IPS-20b (cell line): ENCODE measurements at regions not wholly inside any gene's neighbourhood (a gene's known extent, or its start where the extent isn't known, plus 50 kb on each side); places are given as distances from the start of the nearest gene placed in this dataset.

Experiments used
- H3K27ac ChIP-seq: one replicate; pipeline ENCODE4 v1.5.1; 2013; ENCODE audit warnings: low read length
- H3K27me3 ChIP-seq: 2 replicates; pipeline ENCODE4 v1.6.1; 2013; ENCODE audit warnings: mild to moderate bottlenecking, low read length, inconsistent platforms; ENCODE audit not compliant: insufficient read depth
- H3K36me3 ChIP-seq: 2 replicates; pipeline ENCODE4 v1.6.1; 2013; ENCODE audit warnings: low read depth, mild to moderate bottlenecking, inconsistent platforms, low read length, moderate library complexity; ENCODE audit not compliant: insufficient read depth
- H3K4me1 ChIP-seq: 2 replicates; pipeline ENCODE4 v1.6.1; 2013; ENCODE audit warnings: mild to moderate bottlenecking, control low read depth, inconsistent platforms, low read length, moderate library complexity; ENCODE audit not compliant: insufficient read depth
- H3K4me3 ChIP-seq: 2 replicates; pipeline ENCODE4 v1.5.1; 2013; ENCODE audit warnings: mild to moderate bottlenecking, low read length, inconsistent platforms
- H3K9ac ChIP-seq: 2 replicates; pipeline ENCODE4 v1.6.1; 2013; ENCODE audit warnings: low read depth, mild to moderate bottlenecking, inconsistent platforms, low read length, moderate library complexity
- H3K9me3 ChIP-seq: 2 replicates; pipeline ENCODE4 v1.6.1; 2013; ENCODE audit warnings: mild to moderate bottlenecking, low read depth, low read length, inconsistent platforms; ENCODE audit not compliant: insufficient read depth

DNA sequence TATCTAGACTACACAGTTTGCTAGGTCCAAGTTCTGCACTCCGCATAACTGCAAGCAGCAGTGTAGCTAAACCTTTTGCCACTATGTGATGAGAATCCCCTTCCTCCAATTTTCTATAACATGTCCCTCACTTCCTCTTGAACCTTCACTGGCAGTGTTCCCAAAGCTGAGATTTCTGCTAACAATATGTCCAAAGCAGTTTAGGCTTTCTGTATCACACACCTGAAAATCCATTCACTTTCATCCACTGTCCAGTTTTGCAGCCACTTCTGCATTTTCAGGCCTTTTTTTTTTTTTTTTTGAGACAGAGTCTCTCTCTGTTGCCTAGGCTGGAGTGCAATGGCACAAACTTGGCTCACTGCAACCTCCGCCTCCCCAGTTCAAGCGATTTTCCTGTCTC, 111.1 kb downstream of the GADD45G start:
- no peaks in the 10 kb centered on the region for H3K9me3 ChIP-seq
- H3K27me3 ChIP-seq = no peaks in the 10 kb centered on the region
- no peaks in the 10 kb centered on the region for H3K36me3 ChIP-seq
- no peak overlapping the region for H3K9ac ChIP-seq
- H3K27ac ChIP-seq = no peak overlapping the region
- H3K4me1 ChIP-seq = no peaks in the 10 kb centered on the region
- no peak overlapping the region for H3K4me3 ChIP-seq

DNA sequence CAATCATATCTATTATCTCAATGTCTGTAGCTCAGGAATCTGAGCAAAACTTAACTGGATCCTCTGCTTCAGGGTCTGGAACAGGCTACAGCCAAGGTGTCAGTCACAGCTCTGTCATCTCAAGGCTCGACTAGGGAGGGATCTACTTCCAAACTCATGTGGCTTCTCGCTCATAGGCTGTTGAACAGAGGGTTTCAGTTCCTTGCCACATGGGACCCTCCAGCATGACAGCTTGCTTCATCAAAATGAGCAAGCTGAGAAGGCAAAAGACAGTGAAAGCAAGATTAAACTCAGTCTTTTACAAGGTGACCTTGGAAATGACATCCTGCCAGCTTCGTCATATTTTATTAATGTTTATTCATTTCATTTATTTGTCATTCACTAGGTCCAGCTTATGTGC, 111.7 kb downstream of the GADD45G start:
- Histone ChIP-seq H3K27ac (no peak overlapping the region), H3K9me3 (no peaks in the 10 kb centered on the region), H3K27me3 (no peaks in the 10 kb centered on the region), H3K4me3 (no peak overlapping the region), H3K4me1 (no peaks in the 10 kb centered on the region), H3K9ac (no peak overlapping the region), H3K36me3 (no peaks in the 10 kb centered on the region)

DNA sequence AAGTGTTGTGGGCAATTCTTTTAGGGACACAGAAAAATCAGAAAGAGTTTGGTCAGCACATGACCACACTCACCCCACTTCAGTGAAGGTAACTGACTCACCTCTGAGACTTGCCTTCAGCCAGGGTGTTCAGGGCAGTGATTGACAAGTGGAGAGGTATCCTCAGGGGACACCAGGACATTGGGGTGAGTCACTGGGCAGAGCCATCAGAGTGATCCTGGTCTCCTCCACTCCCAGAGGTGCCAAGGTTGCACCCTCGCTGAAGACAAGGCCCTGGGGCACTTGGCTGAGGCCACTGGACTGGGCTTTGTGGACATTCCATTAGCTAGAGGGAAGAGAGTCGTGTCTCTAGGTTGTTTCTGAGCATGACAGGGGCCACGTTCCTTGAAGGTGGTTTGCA, 113.4 kb downstream of the GADD45G start:
- H3K27me3 ChIP-seq = no peaks in the 10 kb centered on the region
- H3K9ac ChIP-seq = no peak overlapping the region
- H3K4me3 ChIP-seq = no peak overlapping the region
- no peak overlapping the region for H3K27ac ChIP-seq
- no peaks in the 10 kb centered on the region for H3K4me1 ChIP-seq
- H3K9me3 ChIP-seq = no peaks in the 10 kb centered on the region
- H3K36me3 ChIP-seq = no peaks in the 10 kb centered on the region

DNA sequence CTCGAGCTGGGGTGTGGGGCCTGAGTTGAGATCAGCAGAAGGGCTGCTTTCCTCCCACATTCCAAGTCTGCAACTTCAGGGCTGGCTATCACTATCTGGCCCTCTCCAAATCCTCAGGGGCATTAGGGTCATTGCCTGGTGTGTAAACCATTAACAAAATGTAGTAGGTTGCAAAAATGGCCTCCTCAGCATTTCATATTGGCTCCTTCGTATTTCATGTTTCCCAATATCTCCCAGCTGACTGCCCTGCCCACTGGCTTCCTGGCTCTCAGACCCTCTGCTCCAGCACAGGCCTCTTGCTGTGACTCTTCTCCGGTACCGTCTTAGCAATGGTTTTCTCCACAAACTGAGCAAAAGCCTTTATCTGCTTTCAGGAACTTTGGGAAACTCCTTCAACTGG, 113.8 kb downstream of the GADD45G start:
- no peaks in the 10 kb centered on the region for H3K36me3 ChIP-seq
- no peak overlapping the region for H3K4me3 ChIP-seq
- H3K4me1 ChIP-seq = no peaks in the 10 kb centered on the region
- no peak overlapping the region for H3K9ac ChIP-seq
- H3K27me3 ChIP-seq = no peaks in the 10 kb centered on the region
- H3K27ac ChIP-seq = no peak overlapping the region
- H3K9me3 ChIP-seq = no peaks in the 10 kb centered on the region

DNA sequence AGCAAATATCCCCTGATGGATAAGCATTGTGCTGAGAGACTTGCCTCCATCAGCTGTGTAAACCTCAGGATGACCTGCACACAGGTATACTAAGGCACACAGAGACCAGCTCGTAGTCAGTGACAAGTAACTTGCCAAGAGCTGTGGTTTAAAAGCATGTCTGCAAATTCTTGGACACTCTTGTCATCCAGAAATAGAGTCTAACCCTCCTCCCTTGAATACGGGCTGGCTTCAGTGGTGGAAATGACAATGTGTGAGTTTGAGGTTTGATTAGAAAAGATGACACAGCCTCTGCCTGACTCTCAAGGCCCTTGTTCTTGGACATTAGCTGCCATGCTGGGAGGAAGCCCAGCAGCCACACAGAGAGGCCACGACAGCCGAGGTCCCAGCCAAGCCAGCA, 114.4 kb downstream of the GADD45G start:
- H3K4me1 ChIP-seq = no peaks in the 10 kb centered on the region
- H3K9ac ChIP-seq = no peak overlapping the region
- no peaks in the 10 kb centered on the region for H3K9me3 ChIP-seq
- no peaks in the 10 kb centered on the region for H3K27me3 ChIP-seq
- H3K27ac ChIP-seq = no peak overlapping the region
- H3K4me3 ChIP-seq = no peak overlapping the region
- H3K36me3 ChIP-seq = no peaks in the 10 kb centered on the region

DNA sequence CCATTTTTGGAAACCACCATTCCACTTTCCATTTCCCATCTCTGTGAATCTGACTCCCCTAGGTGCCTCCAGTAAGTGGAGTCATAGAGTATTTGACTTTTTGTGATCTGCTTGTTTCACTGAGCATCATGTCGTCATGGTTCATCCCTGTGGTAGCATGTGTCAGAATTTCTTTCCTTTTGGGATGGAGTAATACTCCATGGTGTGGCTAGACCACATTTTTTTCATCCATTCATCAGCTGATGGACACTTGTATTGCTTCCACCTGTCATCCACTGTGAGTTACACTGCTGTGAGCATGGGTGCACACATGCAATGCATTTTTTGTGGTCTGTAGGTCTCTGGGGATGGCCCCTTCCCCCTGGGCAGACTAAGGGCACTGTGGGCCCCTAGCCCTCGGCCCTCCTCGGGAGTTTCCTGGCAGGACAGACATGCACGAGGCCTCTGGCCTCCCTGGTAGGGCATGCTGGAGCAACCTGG, 115.9 kb downstream of the GADD45G start:
- no peaks in the 10 kb centered on the region for H3K36me3 ChIP-seq
- no peak overlapping the region for H3K9ac ChIP-seq
- no peak overlapping the region for H3K4me3 ChIP-seq
- no peaks in the 10 kb centered on the region for H3K4me1 ChIP-seq
- no peaks in the 10 kb centered on the region for H3K9me3 ChIP-seq
- H3K27ac ChIP-seq = no peak overlapping the region
- no peaks in the 10 kb centered on the region for H3K27me3 ChIP-seq

DNA sequence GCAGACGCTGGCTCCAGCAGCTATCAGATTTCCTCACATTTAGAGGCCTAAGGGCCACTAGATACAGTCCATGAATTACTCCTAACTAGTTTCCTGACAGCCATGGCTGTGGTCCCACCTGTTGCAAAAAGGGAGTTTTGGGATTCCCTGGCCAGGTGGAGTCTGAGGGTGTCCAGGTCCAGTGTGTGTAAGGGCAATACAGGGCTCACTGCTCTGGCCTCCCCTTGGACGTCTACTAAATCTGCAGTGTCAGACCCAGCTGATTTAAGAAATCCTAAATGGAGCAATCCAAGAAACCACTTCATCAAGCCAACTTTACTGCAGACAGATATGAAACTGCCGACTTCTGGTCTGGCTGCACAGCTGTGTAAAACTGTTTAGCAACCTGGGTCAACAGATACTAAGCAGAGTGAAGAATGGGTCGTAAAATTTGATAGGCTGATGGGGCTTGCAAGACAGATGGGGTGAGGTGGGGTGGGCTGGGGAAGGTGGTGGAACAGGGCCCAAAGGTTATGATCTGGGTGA, 116.4 kb downstream of the GADD45G start:
- Histone ChIP-seq H3K27ac (no peak overlapping the region), H3K4me1 (no peaks in the 10 kb centered on the region), H3K36me3 (no peaks in the 10 kb centered on the region), H3K9ac (no peak overlapping the region), H3K4me3 (no peak overlapping the region), H3K9me3 (no peaks in the 10 kb centered on the region), H3K27me3 (no peaks in the 10 kb centered on the region)

DNA sequence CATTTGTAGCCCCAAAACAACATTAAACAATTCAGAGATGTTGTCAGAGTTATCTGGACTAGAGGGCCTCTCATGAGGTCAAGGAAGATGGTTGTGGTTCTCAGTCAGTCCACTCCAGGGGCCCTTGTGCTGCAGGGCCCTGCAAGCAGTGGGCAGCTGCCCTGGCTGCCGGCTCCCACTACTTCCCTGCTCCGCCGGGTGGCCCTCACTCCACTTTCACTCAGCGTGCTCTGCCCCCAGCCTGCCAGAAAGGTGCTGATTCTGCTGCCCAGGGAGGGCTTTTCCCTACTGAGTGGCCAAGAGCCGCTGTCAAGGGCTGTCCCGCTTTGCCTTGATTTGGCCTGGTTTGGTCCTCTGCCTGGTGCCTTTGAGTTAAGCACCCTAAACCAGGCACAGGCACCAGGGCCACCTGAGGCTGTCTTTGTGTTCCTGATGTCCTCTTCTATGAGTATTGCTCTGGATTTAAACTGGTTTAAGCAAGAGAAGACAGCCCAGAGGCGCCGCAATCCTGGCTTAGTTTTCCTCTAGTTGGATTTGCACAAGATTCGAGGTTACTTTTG, 117.2 kb downstream of the GADD45G start:
- H3K27me3 ChIP-seq = no peaks in the 10 kb centered on the region
- H3K4me1 ChIP-seq = no peaks in the 10 kb centered on the region
- H3K4me3 ChIP-seq = no peak overlapping the region
- no peaks in the 10 kb centered on the region for H3K9me3 ChIP-seq
- H3K27ac ChIP-seq = no peak overlapping the region
- no peak overlapping the region for H3K9ac ChIP-seq
- no peaks in the 10 kb centered on the region for H3K36me3 ChIP-seq

DNA sequence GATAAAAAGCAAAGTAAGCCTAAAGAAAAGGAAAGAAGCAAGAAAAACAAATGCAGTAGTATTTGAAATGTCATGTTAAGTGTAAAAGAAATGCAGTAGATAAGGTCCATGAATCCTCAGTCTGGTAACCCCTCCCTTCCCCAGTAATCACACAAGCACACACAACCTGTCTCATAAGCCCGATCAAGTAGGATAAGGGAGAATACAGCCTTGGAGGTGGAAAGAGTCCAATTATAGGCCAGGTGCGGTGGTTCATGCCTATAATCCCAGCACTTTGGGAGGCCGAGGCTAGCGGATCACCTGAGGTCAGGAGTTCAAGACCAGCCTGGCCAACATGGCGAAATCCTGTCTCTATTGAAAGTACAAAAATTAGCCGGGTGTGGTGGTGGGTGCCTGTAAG, 117.9 kb downstream of the GADD45G start:
- Histone ChIP-seq H3K36me3 (no peaks in the 10 kb centered on the region), H3K27me3 (no peaks in the 10 kb centered on the region), H3K4me3 (no peak overlapping the region), H3K9me3 (no peaks in the 10 kb centered on the region), H3K4me1 (no peaks in the 10 kb centered on the region), H3K9ac (no peak overlapping the region), H3K27ac (no peak overlapping the region)

DNA sequence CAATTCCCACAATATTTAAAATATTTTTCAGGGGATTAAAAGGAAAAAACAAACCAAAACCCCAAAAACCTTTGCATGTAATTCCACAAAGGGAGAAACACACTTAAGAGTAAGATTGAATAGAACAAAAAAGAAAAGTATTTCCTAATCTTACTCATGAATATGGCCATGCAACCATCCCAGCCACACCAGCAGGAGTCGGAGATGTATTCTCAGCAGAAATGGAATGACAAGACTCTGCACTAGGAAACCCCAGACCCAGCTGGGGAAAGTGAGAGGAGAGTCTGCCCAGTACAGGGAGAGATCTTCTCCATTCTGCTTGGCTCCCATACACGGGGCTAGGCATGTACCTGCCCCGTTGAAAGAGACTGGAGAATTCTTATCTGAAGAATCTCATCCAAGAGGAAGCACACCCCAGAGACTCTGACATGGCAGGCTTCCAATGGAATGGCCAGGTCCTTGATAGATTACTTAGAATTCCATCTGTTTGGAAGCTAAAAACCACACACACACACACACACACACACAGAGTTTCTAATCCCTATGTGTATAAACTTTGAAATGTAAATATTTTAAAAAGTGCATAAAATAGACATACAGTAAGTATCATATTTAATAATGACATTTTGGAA, 118.8 kb downstream of the GADD45G start:
- no peak overlapping the region for H3K27ac ChIP-seq

DNA sequence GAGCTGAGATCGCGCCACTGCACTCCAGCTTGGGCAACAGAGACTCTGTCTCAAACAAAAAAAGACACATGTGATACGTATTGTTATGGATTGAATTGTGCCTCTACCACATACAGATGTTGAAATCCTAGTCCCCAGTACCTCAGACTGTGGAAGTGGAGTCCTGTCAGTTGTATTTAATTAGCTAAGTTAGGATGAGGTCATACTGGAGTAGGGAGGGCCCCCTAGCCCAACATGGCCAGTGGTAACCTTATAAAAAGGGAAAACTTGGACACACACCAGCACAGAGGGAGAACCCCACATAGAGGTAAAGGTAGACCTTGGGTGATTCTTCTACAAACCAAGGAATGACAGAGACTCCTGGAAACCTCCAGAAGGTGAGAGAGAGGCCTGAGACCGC, 119.8 kb downstream of the GADD45G start:
- H3K27me3 ChIP-seq = no peaks in the 10 kb centered on the region
- H3K4me3 ChIP-seq = no peak overlapping the region
- H3K27ac ChIP-seq = no peak overlapping the region

More for the DNA sequence above, 118.8 kb downstream of the GADD45G start:
- H3K4me3 ChIP-seq = no peak overlapping the region
- no peak overlapping the region for H3K9ac ChIP-seq
- H3K4me1 ChIP-seq = no peaks in the 10 kb centered on the region
- H3K36me3 ChIP-seq = no peaks in the 10 kb centered on the region
- no peaks in the 10 kb centered on the region for H3K9me3 ChIP-seq
- no peaks in the 10 kb centered on the region for H3K27me3 ChIP-seq

DNA sequence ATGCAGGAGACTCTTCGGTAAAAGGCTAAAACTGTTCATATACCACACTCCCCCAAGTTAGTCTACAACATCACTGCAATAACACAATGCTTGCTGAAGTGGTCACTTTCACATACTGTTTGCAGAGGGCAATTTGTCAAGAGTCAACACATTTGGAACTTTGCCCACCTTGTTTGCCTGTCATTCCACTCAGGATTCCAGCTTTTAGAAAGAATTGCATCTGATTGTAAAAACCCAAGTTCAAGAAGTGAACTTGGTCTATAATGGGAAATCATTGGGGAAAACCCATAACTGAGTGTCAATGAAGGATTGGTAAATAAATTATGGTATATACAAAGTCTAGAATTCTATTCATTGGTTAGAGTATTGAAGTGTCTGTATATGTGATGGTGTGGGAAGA, 120.5 kb downstream of the GADD45G start:
- Histone ChIP-seq H3K9ac (no peak overlapping the region), H3K4me3 (no peak overlapping the region), H3K4me1 (no peaks in the 10 kb centered on the region), H3K9me3 (no peaks in the 10 kb centered on the region), H3K27ac (no peak overlapping the region), H3K36me3 (no peaks in the 10 kb centered on the region), H3K27me3 (no peaks in the 10 kb centered on the region)

More for the DNA sequence above, 119.8 kb downstream of the GADD45G start:
- Histone ChIP-seq H3K9ac (no peak overlapping the region), H3K36me3 (no peaks in the 10 kb centered on the region), H3K4me1 (no peaks in the 10 kb centered on the region), H3K9me3 (no peaks in the 10 kb centered on the region)
